GM23338 (cell line): ENCODE measurements at regions not wholly inside any gene's neighbourhood (a gene's known extent, or its start where the extent isn't known, plus 50 kb on each side); places are given as distances from the start of the nearest gene placed in this dataset.

Experiments used
- CREB1 ChIP-seq: fragments of 250-450 bp; sonication (Bioruptor Pico); IDR thresholded peaks from 2 replicates; pipeline ENCODE4 v1.5.0; 2020; ENCODE audit warnings: low read depth, mild to moderate bottlenecking, moderate library complexity
- CTCF ChIP-seq, 2 experiments: fragments of 200-600 bp in 1 of 2; sonication (generic) in 1 of 2; conservative IDR thresholded peaks; 2 replicates each; pipeline versions ENCODE4 v1.5.1 to v1.6.1; 2016 to 2017; ENCODE audit warnings: antibody characterized with exemption in 2 of 2, low read depth in 2 of 2, mild to moderate bottlenecking in 2 of 2, moderate library complexity in 1 of 2
- ETS1 ChIP-seq: IDR thresholded peaks from 2 replicates; pipeline ENCODE4 v1.6.1; 2016; ENCODE audit warnings: antibody characterized with exemption
- EZH2 ChIP-seq: fragments of 200-600 bp; sonication (generic); IDR thresholded peaks from one replicate; pipeline ENCODE4 v1.8.0; 2017; ENCODE audit warnings: antibody characterized with exemption, mild to moderate bottlenecking, low read depth; ENCODE audit not compliant: unreplicated experiment
- EZH2phosphoT487 ChIP-seq: fragments of 200-600 bp; sonication (generic); IDR thresholded peaks from one replicate; pipeline ENCODE4 v1.8.1; 2018; ENCODE audit warnings: antibody characterized with exemption; ENCODE audit not compliant: unreplicated experiment
- POLR2AphosphoS5 ChIP-seq: IDR thresholded peaks from 2 replicates; pipeline ENCODE4 v1.6.1; 2016; ENCODE audit warnings: antibody characterized with exemption, low read depth
- REST ChIP-seq: IDR thresholded peaks from one replicate; pipeline ENCODE4 v1.6.1; 2018; ENCODE audit warnings: antibody characterized with exemption; ENCODE audit not compliant: unreplicated experiment
- ZNF114 ChIP-seq: fragments of 250-450 bp; sonication (Bioruptor Pico); IDR thresholded peaks from 2 replicates; pipeline ENCODE4 v1.5.0; 2020; ENCODE audit warnings: mild to moderate bottlenecking, moderate library complexity
- ZNF331 ChIP-seq: fragments of 250-450 bp; sonication (Bioruptor Pico); IDR thresholded peaks from 2 replicates; pipeline ENCODE4 v1.5.0; 2020; ENCODE audit warnings: low read depth, mild to moderate bottlenecking, moderate library complexity

GRCh38 chr11:40030867-40031266, 1428.6 kb downstream of the LRRC4C start:
- TF ChIP-seq CTCF (conservative IDR thresholded peaks at IDR 0.05; ENCODE audit: low read depth in 2 of 2): no peak
- no peak for TF ChIP-seq EZH2phosphoT487
- no peak for TF ChIP-seq ZNF331
- TF ChIP-seq POLR2AphosphoS5: no peak
- no peak for TF ChIP-seq REST
- TF ChIP-seq EZH2: no peak
- no peak for TF ChIP-seq ETS1
- no peak for TF ChIP-seq ZNF114 (CRISPR knock-in tag)
- TF ChIP-seq CREB1: no peak
